ENCODE measurements at regions not wholly inside any gene's neighbourhood (a gene's known extent, or its start where the extent isn't known, plus 50 kb on each side); places are given as distances from the start of the nearest gene placed in this dataset.

- TF ChIP-seq EZH2 (IDR thresholded peaks at IDR 0.05; ENCODE audit: low read depth) (no peak), CTCF (conservative IDR thresholded peaks at IDR 0.05) (no peak)
Measured at GRCh38 chr5:171597946-171598640, 178.6 kb downstream of the FGF18 start.
